ENCODE measurements at regions not wholly inside any gene's neighbourhood (a gene's known extent, or its start where the extent isn't known, plus 50 kb on each side); places are given as distances from the start of the nearest gene placed in this dataset.

DNA sequence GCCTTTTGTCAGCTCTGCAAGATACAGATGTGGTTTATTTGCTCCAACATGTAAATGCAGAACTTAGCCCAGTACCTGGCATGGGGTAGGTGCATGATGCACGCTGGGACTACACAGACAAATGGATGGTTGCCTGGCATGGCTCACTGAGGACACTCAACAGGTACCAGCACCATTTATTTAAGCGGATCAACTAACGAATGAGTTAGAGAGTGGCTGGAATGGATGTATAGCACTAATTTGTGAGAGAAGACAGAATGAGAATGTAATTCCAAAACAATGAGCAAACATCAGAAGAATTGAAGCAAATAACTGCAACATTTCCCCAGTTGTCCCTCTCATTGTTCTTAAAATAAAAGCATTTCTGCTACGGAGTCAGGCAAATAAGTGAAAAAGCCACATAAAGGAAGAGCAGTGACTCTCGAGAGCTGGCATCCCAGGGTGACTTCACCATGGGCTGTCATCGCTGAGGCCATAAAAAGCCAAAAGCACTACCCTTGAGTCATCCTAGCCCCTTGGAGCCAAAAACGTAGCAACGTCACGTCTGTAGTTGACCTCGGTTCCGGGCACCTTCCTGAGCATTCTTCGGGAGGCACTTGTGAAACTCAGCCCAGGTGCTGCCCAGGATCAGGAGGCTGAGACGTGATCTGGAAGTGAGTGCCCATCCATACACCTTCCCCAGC, 290.3 kb downstream of the NSG2 start:
- TF ChIP-seq EZH2phosphoT487 (IDR thresholded peaks at IDR 0.05; ENCODE audit: insufficient read depth, low read depth) = no peak
- TF ChIP-seq EZH2 (IDR thresholded peaks at IDR 0.05; ENCODE audit: insufficient read depth, poor library complexity, severe bottlenecking) = no peak
